ENCODE measurements at regions not wholly inside any gene's neighbourhood (a gene's known extent, or its start where the extent isn't known, plus 50 kb on each side); places are given as distances from the start of the nearest gene placed in this dataset.

DNA sequence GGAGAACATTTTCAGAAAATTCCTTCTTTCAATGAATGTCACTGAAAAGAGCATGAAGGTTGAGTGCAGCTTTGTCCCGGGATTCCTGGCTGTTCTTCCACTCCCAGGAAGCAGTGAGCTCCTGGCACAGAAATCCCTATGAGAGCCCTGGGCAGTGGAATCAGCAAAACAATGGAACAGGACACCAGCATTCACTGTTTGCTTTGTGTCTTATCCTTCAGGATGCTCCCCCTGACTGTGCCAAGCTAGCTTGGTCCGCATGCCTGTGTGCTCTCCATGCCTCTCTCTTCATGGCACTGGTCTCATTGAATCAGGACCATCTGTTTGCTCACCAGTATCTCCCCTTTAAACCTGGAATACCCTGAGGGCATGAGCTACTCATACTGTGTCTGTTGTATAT lies 102.0 kb upstream of the GADL1 start:
- TF ChIP-seq CTCF (IDR thresholded peaks at IDR 0.05; ENCODE audit: poor library complexity) (no peak), EZH2phosphoT487 (IDR thresholded peaks at IDR 0.05; ENCODE audit: low read depth, severe bottlenecking, unreplicated experiment) (no peak)
